Stimulated activated CD4-positive, alpha-beta T cell treated with anti-CD3 and anti-CD28 coated beads, Interleukin-4, amount 100 ng/mL, for 1 hour (primary cell): ENCODE measurements at regions not wholly inside any gene's neighbourhood (a gene's known extent, or its start where the extent isn't known, plus 50 kb on each side); places are given as distances from the start of the nearest gene placed in this dataset.

Experiments
- DNase-seq: peaks from one replicate; pipeline ENCODE4 v3.0.0-alpha.2; 2020

GRCh38 chr5:141777711-141778110, 95.7 kb upstream of the ARAP3 start:
- no peak for DNase-seq

GRCh38 chr5:141777130-141777529, 95.1 kb upstream of the ARAP3 start:
- no peak for DNase-seq

GRCh38 chr5:141773779-141774562, 91.9 kb upstream of the ARAP3 start:
- no peak for DNase-seq

GRCh38 chr5:141772281-141772680, 90.3 kb upstream of the ARAP3 start:
- DNase-seq: no peak

GRCh38 chr5:141771562-141771961, 89.5 kb upstream of the ARAP3 start:
- DNase-seq: no peak

- DNase-seq: no peak
Observed at GRCh38 chr5:141771031-141771430, 89.0 kb upstream of the ARAP3 start.

GRCh38 chr5:141769671-141770070, 87.6 kb upstream of the ARAP3 start:
- no peak for DNase-seq

- no peak for DNase-seq
Observed at GRCh38 chr5:141767671-141768070, 85.6 kb upstream of the ARAP3 start.

GRCh38 chr5:141765896-141766551, 84.0 kb upstream of the ARAP3 start:
- DNase-seq: no peak

GRCh38 chr5:141763541-141763940, 81.5 kb upstream of the ARAP3 start:
- DNase-seq: no peak

- DNase-seq: no peak
Observed at GRCh38 chr5:141762790-141763368, 80.8 kb upstream of the ARAP3 start.

- DNase-seq: no peak
Observed at GRCh38 chr5:141762316-141762715, 80.3 kb upstream of the ARAP3 start.

- no peak for DNase-seq
Observed at GRCh38 chr5:141760753-141761152, 78.7 kb upstream of the ARAP3 start.

- DNase-seq: no peak
Observed at GRCh38 chr5:141760193-141760592, 78.2 kb upstream of the ARAP3 start.

- DNase-seq: no peak
Observed at GRCh38 chr5:141758310-141758998, 76.4 kb upstream of the ARAP3 start.

- no peak for DNase-seq
Observed at GRCh38 chr5:141757402-141757801, 75.4 kb upstream of the ARAP3 start.

GRCh38 chr5:141756196-141756595, 74.2 kb upstream of the ARAP3 start:
- DNase-seq: no peak

- DNase-seq: no peak
Observed at GRCh38 chr5:141753971-141754713, 72.1 kb upstream of the ARAP3 start.

- no peak for DNase-seq
Observed at GRCh38 chr5:141753143-141753970, 71.3 kb upstream of the ARAP3 start.

- DNase-seq: no peak
Observed at GRCh38 chr5:141747152-141748141, 65.4 kb upstream of the ARAP3 start.

GRCh38 chr5:141746395-141746794, 64.4 kb upstream of the ARAP3 start:
- no peak for DNase-seq
